ENCODE measurements at regions not wholly inside any gene's neighbourhood (a gene's known extent, or its start where the extent isn't known, plus 50 kb on each side); places are given as distances from the start of the nearest gene placed in this dataset.

- TF ChIP-seq EZH2 (IDR thresholded peaks at IDR 0.05; ENCODE audit: borderline replicate concordance) (no peak), CTCF (IDR thresholded peaks at IDR 0.05; ENCODE audit: poor library complexity) (no peak), EZH2phosphoT487 (IDR thresholded peaks at IDR 0.05; ENCODE audit: low read depth, severe bottlenecking, unreplicated experiment) (no peak)
Observed at GRCh38 chr7:27459021-27459730, 203.5 kb downstream of the HIBADH start.

Data from hepatocyte (in vitro differentiated cells).